Mesendoderm (in vitro differentiated cells): ENCODE measurements at regions not wholly inside any gene's neighbourhood (a gene's known extent, or its start where the extent isn't known, plus 50 kb on each side); places are given as distances from the start of the nearest gene placed in this dataset.
A peak's percentile ranks its signal among the peaks of the same experiment; 100 is the strongest.

Source experiments
- DNase-seq: peaks from one replicate; pipeline ENCODE4 v3.0.0; 2013
- H2AK5ac ChIP-seq: 2 replicates; pipeline ENCODE4 v1.6.1; 2013; ENCODE audit warnings: low read length, inconsistent platforms
- H2BK120ac ChIP-seq: 2 replicates; pipeline ENCODE4 v1.6.1; 2013; ENCODE audit warnings: low read depth, mild to moderate bottlenecking, low read length, moderate library complexity, mixed read lengths
- H2BK15ac ChIP-seq: replicated peaks from 2 replicates; pipeline ENCODE4 v1.6.1; 2013; ENCODE audit warnings: low read depth, mild to moderate bottlenecking, moderate library complexity
- H2BK5ac ChIP-seq: 2 replicates; pipeline ENCODE4 v1.6.1; 2013; ENCODE audit warnings: low read length, inconsistent platforms
- H3K18ac ChIP-seq: 2 replicates; pipeline ENCODE4 v1.6.1; 2013; ENCODE audit warnings: mild to moderate bottlenecking, low read length, mixed read lengths
- H3K23ac ChIP-seq: one replicate; pipeline ENCODE4 v1.6.1; 2013; ENCODE audit warnings: low read length
- H3K27ac ChIP-seq: 2 replicates; pipeline ENCODE4 v1.5.1; 2013; ENCODE audit warnings: low read depth, mild to moderate bottlenecking, inconsistent platforms, low read length, moderate library complexity
- H3K27me3 ChIP-seq: 2 replicates; pipeline ENCODE4 v1.6.1; 2013; ENCODE audit warnings: low read length, control low read depth, mild to moderate bottlenecking, inconsistent platforms; ENCODE audit not compliant: insufficient read depth, poor library complexity
- H3K36me3 ChIP-seq: 2 replicates; pipeline ENCODE4 v1.6.1; 2013; ENCODE audit warnings: low read length, inconsistent platforms; ENCODE audit not compliant: control insufficient read depth, insufficient read depth
- H3K4ac ChIP-seq: one replicate; pipeline ENCODE4 v1.6.1; 2013; ENCODE audit warnings: low read depth, mild to moderate bottlenecking, low read length, moderate library complexity
- H3K4me1 ChIP-seq: 2 replicates; pipeline ENCODE4 v1.6.1; 2013; ENCODE audit warnings: low read depth, low read length, inconsistent platforms; ENCODE audit not compliant: control insufficient read depth
- H3K4me2 ChIP-seq: 2 replicates; pipeline ENCODE4 v1.6.1; 2013; ENCODE audit warnings: low read length
- H3K4me3 ChIP-seq: 2 replicates; pipeline ENCODE4 v1.5.1; 2013; ENCODE audit warnings: mild to moderate bottlenecking, low read length
- H3K56ac ChIP-seq: one replicate; pipeline ENCODE4 v1.6.1; 2013; ENCODE audit warnings: low read length
- H3K79me1 ChIP-seq: 2 replicates; pipeline ENCODE4 v1.6.1; 2013; ENCODE audit warnings: low read length, inconsistent platforms
- H3K79me2 ChIP-seq: 2 replicates; pipeline ENCODE4 v1.6.1; 2013; ENCODE audit warnings: mild to moderate bottlenecking, low read length; ENCODE audit not compliant: control insufficient read depth, insufficient read depth
- H3K9ac ChIP-seq: 2 replicates; pipeline ENCODE4 v1.6.1; 2013; ENCODE audit warnings: low read length, inconsistent platforms
- H4K5ac ChIP-seq: one replicate; pipeline ENCODE4 v1.6.1; 2013; ENCODE audit warnings: low read length
- H4K8ac ChIP-seq: one replicate; pipeline ENCODE4 v1.6.1; 2013; ENCODE audit warnings: low read depth, mild to moderate bottlenecking, control low read depth, low read length, moderate library complexity
- WGBS: extraction: QIAGEN DNeasy Blood & Tissue Kit; methylation state at CpG from one replicate; pipeline ENCODE4 v1.1.7; 2013; ENCODE audit warnings: low lambda C conversion rate, missing lambda C conversion rate; ENCODE audit not compliant: insufficient coverage; ENCODE audit errors: extremely low coverage; 5-methylcytosine and 5-hydroxymethylcytosine counted together

DNA sequence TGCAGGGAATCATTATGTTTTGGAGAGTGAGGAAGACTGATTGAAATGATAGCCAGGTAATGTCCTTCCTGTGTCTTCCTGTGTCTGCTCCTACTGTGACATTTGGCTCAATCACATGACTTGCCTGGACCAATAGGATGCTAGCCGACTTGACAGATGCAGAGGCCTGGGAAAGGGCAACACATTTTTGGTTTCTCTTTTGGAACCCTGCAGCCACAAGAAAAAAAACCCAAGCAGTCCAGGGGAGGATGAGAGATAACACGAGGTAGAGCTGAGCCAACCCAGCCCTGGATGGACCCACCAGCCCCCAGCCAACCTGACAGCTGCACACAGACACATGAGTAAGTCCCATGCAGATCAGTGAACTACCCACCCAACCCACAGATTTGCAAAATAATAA, 256.1 kb upstream of the SMARCA2 start:
- Histone ChIP-seq H2BK15ac (no peak overlapping the region), H4K5ac (no peak overlapping the region), H3K4me2 (no peak overlapping the region), H4K8ac (no peak overlapping the region), H3K36me3 (no peaks in the 10 kb centered on the region), H3K56ac (no peak overlapping the region), H3K18ac (no peak overlapping the region), H3K4me3 (no peak overlapping the region), H2BK120ac (no peak overlapping the region), H3K9ac (no peak overlapping the region), H3K23ac (no peak overlapping the region), H3K4me1 (no peaks in the 10 kb centered on the region), H3K79me1 (no peaks in the 10 kb centered on the region), H3K4ac (no peak overlapping the region), H2AK5ac (no peak overlapping the region), H3K79me2 (no peaks in the 10 kb centered on the region), H3K27ac (no peak overlapping the region), H3K27me3 (no peaks in the 10 kb centered on the region), H2BK5ac (no peak overlapping the region)
- DNase-seq: peak; percentile 51
- no CpG with 5 or more reads among the region's 2 CpGs for WGBS

DNA sequence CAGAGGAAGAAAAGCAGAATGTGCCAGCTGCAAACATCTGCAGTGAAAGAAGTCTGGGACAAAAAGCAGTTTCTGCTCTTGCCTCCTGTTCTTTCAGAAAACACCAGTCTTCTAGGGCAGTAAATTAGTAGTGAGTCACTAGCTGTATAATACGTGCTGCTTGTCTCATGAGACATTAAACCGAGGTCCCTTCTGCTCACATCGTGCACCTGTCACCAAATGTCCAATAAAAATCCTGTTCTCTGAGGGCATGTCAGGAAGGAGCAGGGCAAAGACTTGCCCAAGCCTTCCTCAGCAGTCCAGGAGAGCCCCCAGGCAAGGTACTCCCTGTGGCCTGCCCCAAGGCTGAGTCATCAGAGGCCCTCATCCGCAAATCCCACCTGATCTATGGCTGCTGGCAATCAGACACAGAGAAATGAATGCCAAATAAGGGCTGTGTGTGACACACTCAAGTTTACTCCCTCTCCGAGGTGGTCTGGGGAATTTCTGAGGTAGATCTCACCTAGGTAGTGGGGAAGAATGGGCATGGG, 255.3 kb upstream of the SMARCA2 start:
- no peak overlapping the region for H3K56ac ChIP-seq
- no CpG with 5 or more reads among the region's 5 CpGs for WGBS

DNA sequence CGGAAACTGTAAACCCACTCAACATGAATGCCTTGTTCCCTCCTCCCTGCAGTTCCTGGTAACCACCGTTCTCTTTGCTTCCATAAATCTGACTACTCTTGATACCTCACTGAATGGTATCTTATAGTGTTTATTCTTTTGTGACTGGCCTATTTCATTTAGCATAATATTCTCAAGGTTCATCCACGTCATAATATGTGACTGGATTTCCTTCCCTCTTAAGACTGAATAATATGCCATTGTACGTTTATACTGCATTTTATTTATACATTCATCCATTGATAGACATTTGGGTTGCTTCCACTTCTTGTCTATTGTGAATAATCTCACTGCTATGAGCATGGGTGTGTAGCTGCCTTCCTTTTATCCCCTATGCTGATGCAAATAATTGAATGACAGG, 253.3 kb upstream of the SMARCA2 start:
- Histone ChIP-seq H3K27me3 (no peaks in the 10 kb centered on the region), H2AK5ac (no peak overlapping the region), H3K23ac (no peak overlapping the region), H3K56ac (no peak overlapping the region), H3K4me2 (no peak overlapping the region), H3K4me1 (no peaks in the 10 kb centered on the region), H2BK15ac (no peak overlapping the region), H3K18ac (no peak overlapping the region), H3K27ac (no peak overlapping the region), H3K36me3 (no peaks in the 10 kb centered on the region), H3K79me2 (no peaks in the 10 kb centered on the region), H2BK120ac (no peak overlapping the region), H3K4ac (no peak overlapping the region), H3K79me1 (no peaks in the 10 kb centered on the region), H4K5ac (no peak overlapping the region), H2BK5ac (no peak overlapping the region), H3K9ac (no peak overlapping the region), H4K8ac (no peak overlapping the region), H3K4me3 (no peak overlapping the region)
- WGBS: no CpG with 5 or more reads among the region's 4 CpGs
- no peak for DNase-seq

More for the DNA sequence above, 255.3 kb upstream of the SMARCA2 start:
- Histone ChIP-seq H3K79me2 (no peaks in the 10 kb centered on the region), H3K4me2 (no peak overlapping the region), H3K79me1 (no peaks in the 10 kb centered on the region), H3K4ac (no peak overlapping the region), H2AK5ac (no peak overlapping the region), H3K4me3 (no peak overlapping the region), H3K27ac (no peak overlapping the region), H3K27me3 (no peaks in the 10 kb centered on the region), H4K5ac (no peak overlapping the region), H3K18ac (no peak overlapping the region), H3K36me3 (no peaks in the 10 kb centered on the region), H3K23ac (no peak overlapping the region), H3K9ac (no peak overlapping the region), H2BK15ac (no peak overlapping the region), H3K4me1 (no peaks in the 10 kb centered on the region), H2BK120ac (no peak overlapping the region), H4K8ac (no peak overlapping the region), H2BK5ac (no peak overlapping the region)
- peak; percentile 59 for DNase-seq

DNA sequence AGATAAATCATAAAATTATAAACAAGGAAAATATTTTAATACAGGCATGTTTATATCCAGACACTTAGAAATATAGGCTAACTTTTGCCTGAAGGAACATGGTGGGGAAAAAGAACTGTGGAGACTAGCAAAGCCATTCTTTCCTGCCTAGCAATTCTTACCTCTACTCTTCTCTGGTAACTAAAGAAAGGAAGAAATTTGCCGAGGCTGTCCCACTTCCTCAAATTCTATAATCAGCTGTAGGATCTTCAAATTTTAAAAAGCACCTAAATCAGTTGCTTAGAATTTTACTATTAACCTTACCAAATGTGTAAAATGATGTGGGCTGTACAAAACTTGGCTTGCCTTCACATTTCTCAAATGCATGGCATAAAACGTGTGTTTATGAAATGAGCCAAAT, 249.1 kb upstream of the SMARCA2 start:
- H3K56ac ChIP-seq: no peak overlapping the region
- H3K23ac ChIP-seq: no peak overlapping the region
- no peak overlapping the region for H3K4me3 ChIP-seq
- no peaks in the 10 kb centered on the region for H3K79me2 ChIP-seq
- no CpG with 5 or more reads among the region's 2 CpGs for WGBS
- H2BK5ac ChIP-seq: no peak overlapping the region
- no peak for DNase-seq
- H3K36me3 ChIP-seq: no peaks in the 10 kb centered on the region
- H2BK120ac ChIP-seq: no peak overlapping the region
- no peak overlapping the region for H4K5ac ChIP-seq
- H3K4ac ChIP-seq: no peak overlapping the region
- no peaks in the 10 kb centered on the region for H3K4me1 ChIP-seq
- H3K18ac ChIP-seq: no peak overlapping the region
- H3K27ac ChIP-seq: no peak overlapping the region
- H3K4me2 ChIP-seq: no peak overlapping the region
- no peak overlapping the region for H3K9ac ChIP-seq
- H3K79me1 ChIP-seq: no peaks in the 10 kb centered on the region
- no peak overlapping the region for H2AK5ac ChIP-seq
- H4K8ac ChIP-seq: no peak overlapping the region
- H2BK15ac ChIP-seq: no peak overlapping the region
- no peaks in the 10 kb centered on the region for H3K27me3 ChIP-seq

- Histone ChIP-seq H3K23ac (no peak overlapping the region), H2BK15ac (no peak overlapping the region), H2AK5ac (no peak overlapping the region), H2BK5ac (no peak overlapping the region), H3K18ac (no peak overlapping the region), H3K36me3 (no peaks in the 10 kb centered on the region), H4K8ac (no peak overlapping the region), H3K27me3 (no peaks in the 10 kb centered on the region), H3K4me3 (no peak overlapping the region), H3K4me1 (no peaks in the 10 kb centered on the region), H3K79me2 (no peaks in the 10 kb centered on the region), H3K4ac (no peak overlapping the region), H3K79me1 (no peaks in the 10 kb centered on the region), H3K27ac (no peak overlapping the region), H3K56ac (no peak overlapping the region), H3K9ac (no peak overlapping the region), H4K5ac (no peak overlapping the region), H3K4me2 (no peak overlapping the region), H2BK120ac (no peak overlapping the region)
- no CpG with 5 or more reads among the region's 3 CpGs for WGBS
- peak; percentile 25 for DNase-seq
Observed at GRCh38 chr9:1768561-1768960, 246.6 kb upstream of the SMARCA2 start.

DNA sequence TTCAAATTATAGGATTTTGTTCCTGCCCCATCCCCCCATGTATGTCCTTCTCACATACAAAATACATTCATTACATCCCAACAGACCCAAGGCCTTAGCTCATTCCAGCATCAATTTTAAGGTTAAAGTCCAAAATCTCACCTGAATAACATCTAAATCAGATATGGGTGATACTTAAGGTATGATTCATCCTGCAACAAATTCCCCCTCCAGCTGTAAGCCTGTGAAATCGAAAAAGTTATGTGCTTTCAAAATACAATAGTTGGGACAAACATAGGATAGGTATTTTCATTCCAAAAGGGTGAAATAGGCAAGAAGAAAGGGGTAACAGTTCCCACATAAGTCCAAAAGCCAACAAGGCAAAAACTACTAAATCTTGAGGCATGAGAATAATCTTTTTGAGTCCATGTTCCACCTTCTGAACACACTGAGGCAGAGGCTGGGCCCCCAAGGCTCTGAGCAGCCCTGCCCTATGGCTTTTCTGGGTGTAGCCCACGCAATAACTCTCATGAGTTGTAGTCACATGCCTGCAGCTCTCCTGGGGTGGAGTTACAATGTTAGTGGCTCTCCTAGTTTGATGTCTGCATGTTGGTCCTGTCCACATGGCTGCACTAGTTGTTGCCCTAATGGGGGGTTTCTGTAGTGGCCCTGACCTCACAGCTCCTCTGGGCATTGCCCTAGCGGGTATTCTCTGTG, 243.9 kb upstream of the SMARCA2 start:
- H3K4ac ChIP-seq: no peak overlapping the region
- no peak overlapping the region for H3K4me2 ChIP-seq
- H2BK15ac ChIP-seq: no peak overlapping the region
- H2AK5ac ChIP-seq: no peak overlapping the region
- H3K9ac ChIP-seq: no peak overlapping the region
- H3K27me3 ChIP-seq: no peaks in the 10 kb centered on the region
- H3K27ac ChIP-seq: no peak overlapping the region
- WGBS: no CpG with 5 or more reads among the region's 3 CpGs
- H4K8ac ChIP-seq: no peak overlapping the region
- H3K4me3 ChIP-seq: no peak overlapping the region
- no peaks in the 10 kb centered on the region for H3K79me1 ChIP-seq
- H3K4me1 ChIP-seq: peaks cover 6% of the 10 kb centered on the region
- no peak for DNase-seq
- H3K56ac ChIP-seq: no peak overlapping the region
- H3K23ac ChIP-seq: no peak overlapping the region
- no peak overlapping the region for H2BK120ac ChIP-seq
- H3K79me2 ChIP-seq: no peaks in the 10 kb centered on the region
- no peak overlapping the region for H2BK5ac ChIP-seq
- H3K18ac ChIP-seq: no peak overlapping the region
- H4K5ac ChIP-seq: no peak overlapping the region
- H3K36me3 ChIP-seq: no peaks in the 10 kb centered on the region
